Upper lobe of left lung (tissue), 4 donors: ENCODE measurements at regions not wholly inside any gene's neighbourhood (a gene's known extent, or its start where the extent isn't known, plus 50 kb on each side); places are given as distances from the start of the nearest gene placed in this dataset.

Experiments used
- POLR2A ChIP-seq, 4 donors: fragments of 450-650 bp; IDR thresholded peaks; one replicate each; pipeline ENCODE4 v1.5.1; 2016 to 2017; ENCODE audit warnings: antibody characterized with exemption in 4 of 4, mild to moderate bottlenecking in 2 of 4
- TF ChIP-seq, protein P1 (sequence below), 6 experiments: fragments of 450-650 bp in 4 of 6; fragments of 200-600 bp in 2 of 6; sonication (generic) in 2 of 6; IDR thresholded peaks; one replicate each; pipeline ENCODE4 v1.5.1; 2016 to 2019; ENCODE audit warnings: antibody characterized with exemption in 6 of 6

DNA sequence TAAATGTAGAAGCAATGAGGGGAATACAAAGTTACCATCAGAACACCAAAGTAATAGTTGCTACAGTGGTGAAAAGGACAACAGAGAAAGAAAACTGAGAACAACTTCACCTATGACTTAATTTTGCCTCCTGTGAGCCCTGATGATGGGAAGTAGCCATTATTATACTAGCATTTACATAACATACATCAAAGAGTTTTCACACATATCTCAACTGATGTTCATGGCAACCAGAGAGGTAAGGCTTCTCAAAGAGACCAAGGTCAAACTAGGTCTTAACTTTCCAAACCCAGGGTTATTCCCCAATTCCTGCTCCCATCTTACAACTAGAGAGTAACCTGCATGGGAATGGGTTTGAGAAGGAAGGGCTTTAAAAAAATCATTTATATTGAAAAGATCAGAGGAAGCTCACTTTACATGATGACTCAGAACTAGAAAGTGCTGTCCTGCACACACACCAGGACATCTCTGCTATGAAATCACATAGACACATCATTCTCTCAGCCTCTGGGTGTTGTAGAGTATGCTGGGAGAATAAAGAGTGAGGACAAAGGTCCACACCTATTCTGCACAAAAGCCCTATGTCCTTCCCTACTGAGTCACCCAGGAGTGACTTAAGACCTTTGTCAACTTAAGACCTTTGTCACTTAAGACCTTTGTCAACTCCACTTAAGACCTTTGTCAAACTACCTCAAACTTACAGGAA, 179.7 kb downstream of the TNFSF18 start:
- TF ChIP-seq, protein P1, sequence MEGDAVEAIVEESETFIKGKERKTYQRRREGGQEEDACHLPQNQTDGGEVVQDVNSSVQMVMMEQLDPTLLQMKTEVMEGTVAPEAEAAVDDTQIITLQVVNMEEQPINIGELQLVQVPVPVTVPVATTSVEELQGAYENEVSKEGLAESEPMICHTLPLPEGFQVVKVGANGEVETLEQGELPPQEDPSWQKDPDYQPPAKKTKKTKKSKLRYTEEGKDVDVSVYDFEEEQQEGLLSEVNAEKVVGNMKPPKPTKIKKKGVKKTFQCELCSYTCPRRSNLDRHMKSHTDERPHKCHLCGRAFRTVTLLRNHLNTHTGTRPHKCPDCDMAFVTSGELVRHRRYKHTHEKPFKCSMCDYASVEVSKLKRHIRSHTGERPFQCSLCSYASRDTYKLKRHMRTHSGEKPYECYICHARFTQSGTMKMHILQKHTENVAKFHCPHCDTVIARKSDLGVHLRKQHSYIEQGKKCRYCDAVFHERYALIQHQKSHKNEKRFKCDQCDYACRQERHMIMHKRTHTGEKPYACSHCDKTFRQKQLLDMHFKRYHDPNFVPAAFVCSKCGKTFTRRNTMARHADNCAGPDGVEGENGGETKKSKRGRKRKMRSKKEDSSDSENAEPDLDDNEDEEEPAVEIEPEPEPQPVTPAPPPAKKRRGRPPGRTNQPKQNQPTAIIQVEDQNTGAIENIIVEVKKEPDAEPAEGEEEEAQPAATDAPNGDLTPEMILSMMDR (IDR thresholded peaks at IDR 0.05), result no peak
- no peak for TF ChIP-seq POLR2A (IDR thresholded peaks at IDR 0.05)
